ENCODE measurements at regions not wholly inside any gene's neighbourhood (a gene's known extent, or its start where the extent isn't known, plus 50 kb on each side); places are given as distances from the start of the nearest gene placed in this dataset.

GRCh38 chr18:78151948-78152725, 827.5 kb upstream of the SALL3 start:
- TF ChIP-seq CTCF (optimal IDR thresholded peaks at IDR 0.05 in 1 of 3, IDR thresholded peaks at IDR 0.05 in 1 of 3, conservative IDR thresholded peaks at IDR 0.05 in 1 of 3; ENCODE audit: extremely low read depth in 1 of 3, insufficient read depth in 2 of 3, low read length in 3 of 3) (no peak), EZH2 (IDR thresholded peaks at IDR 0.05; ENCODE audit: low read length) (no peak)

All from keratinocyte (primary cell).